Activated T-helper 9 cell treated with anti-CD3 and anti-CD28 coated beads, Interleukin-2, amount 50 U/mL, for 16 hours (primary cell): ENCODE measurements at regions not wholly inside any gene's neighbourhood (a gene's known extent, or its start where the extent isn't known, plus 50 kb on each side); places are given as distances from the start of the nearest gene placed in this dataset.
"Not testable (repeated sequence)": the region's sequence is repeated elsewhere in the genome, so short reads cannot be mapped to it uniquely, and the experiment has no call there.

Experiments used
- DNase-seq: peaks from one replicate; pipeline ENCODE4 v3.0.0-alpha.2; 2020; ENCODE audit warnings: low read depth

GRCh38 chr3:104933972-104934371 is 432.7 kb upstream of the ALCAM start:
- DNase-seq: no peak

GRCh38 chr3:104935613-104936012 is 431.1 kb upstream of the ALCAM start:
- no peak for DNase-seq

GRCh38 chr3:104939196-104939595 is 427.5 kb upstream of the ALCAM start:
- no peak for DNase-seq

GRCh38 chr3:104941785-104942184 is 424.9 kb upstream of the ALCAM start:
- no peak for DNase-seq

- DNase-seq: no peak
These were observed 422.7 kb upstream of the ALCAM start for GRCh38 chr3:104943974-104944373.

GRCh38 chr3:104947943-104948342 is 418.8 kb upstream of the ALCAM start:
- no peak for DNase-seq

GRCh38 chr3:104949810-104950209 is 416.9 kb upstream of the ALCAM start:
- DNase-seq: not testable (repeated sequence)

- DNase-seq: no peak
These were observed 415.3 kb upstream of the ALCAM start for GRCh38 chr3:104951426-104951825.

- no peak for DNase-seq
These were observed 414.4 kb upstream of the ALCAM start for GRCh38 chr3:104952146-104952972.

GRCh38 chr3:104956620-104957345 is 409.9 kb upstream of the ALCAM start:
- DNase-seq: no peak

GRCh38 chr3:104960579-104960978 is 406.1 kb upstream of the ALCAM start:
- no peak for DNase-seq

- DNase-seq: no peak
These were observed 404.9 kb upstream of the ALCAM start for GRCh38 chr3:104961851-104962250.

GRCh38 chr3:104974316-104974715 is 392.4 kb upstream of the ALCAM start:
- no peak for DNase-seq

- DNase-seq: no peak
These were observed 389.0 kb upstream of the ALCAM start for GRCh38 chr3:104977719-104978118.

- no peak for DNase-seq
These were observed 384.6 kb upstream of the ALCAM start for GRCh38 chr3:104982130-104982529.

- DNase-seq: no peak
These were observed 378.9 kb upstream of the ALCAM start for GRCh38 chr3:104987859-104988258.

- DNase-seq: no peak
These were observed 378.2 kb upstream of the ALCAM start for GRCh38 chr3:104988496-104988895.

GRCh38 chr3:104989878-104990277 is 376.8 kb upstream of the ALCAM start:
- DNase-seq: no peak

GRCh38 chr3:104990758-104991157 is 376.0 kb upstream of the ALCAM start:
- no peak for DNase-seq

- DNase-seq: no peak
These were observed 374.0 kb upstream of the ALCAM start for GRCh38 chr3:104992676-104993075.

- no peak for DNase-seq
These were observed 360.5 kb upstream of the ALCAM start for GRCh38 chr3:105006164-105006563.

GRCh38 chr3:105013657-105014056 is 353.1 kb upstream of the ALCAM start:
- no peak for DNase-seq

GRCh38 chr3:105014631-105015030 is 352.1 kb upstream of the ALCAM start:
- DNase-seq: no peak
